Sigmoid colon (tissue), 6 donors: ENCODE measurements at regions not wholly inside any gene's neighbourhood (a gene's known extent, or its start where the extent isn't known, plus 50 kb on each side); places are given as distances from the start of the nearest gene placed in this dataset.

Experiments used
- DNase-seq: peaks from one replicate; pipeline ENCODE4 v3.0.0-alpha.2; 2019
- H3K27ac ChIP-seq, 4 donors: fragments of 200-600 bp; sonication (generic); one replicate each; pipeline ENCODE4 v1.5.1; 2016 to 2019; ENCODE audit warnings: mild to moderate bottlenecking in 1 of 4
- H3K27me3 ChIP-seq, 3 donors: fragments of 200-600 bp; sonication (generic); one replicate each; pipeline ENCODE4 v1.5.1; 2019; ENCODE audit warnings: mild to moderate bottlenecking in 1 of 3
- H3K36me3 ChIP-seq, 4 donors: fragments of 200-600 bp; sonication (generic); one replicate each; pipeline ENCODE4 v1.5.1; 2016 to 2019
- H3K4me1 ChIP-seq, 4 donors: fragments of 200-600 bp; sonication (generic); one replicate each; pipeline ENCODE4 v1.5.1; 2017 to 2019
- H3K4me3 ChIP-seq, 4 donors: fragments of 200-600 bp; sonication (generic); one replicate each; pipeline ENCODE4 v1.5.1; 2017 to 2019; ENCODE audit warnings: mild to moderate bottlenecking in 2 of 4, moderate library complexity in 1 of 4
- H3K9me3 ChIP-seq, 4 donors: fragments of 200-600 bp in 3 of 4; sonication (generic) in 3 of 4; one replicate each; pipeline versions ENCODE4 v1.5.1 to v1.6.1; 2013 to 2019
- EP300 ChIP-seq, 4 donors: sonication (generic); formaldehyde crosslinking; IDR thresholded peaks; one replicate each; pipeline ENCODE4 v1.6.1; 2017; ENCODE audit warnings: antibody characterized with exemption in 4 of 4
- POLR2A ChIP-seq, 2 donors: fragments of 450-650 bp; IDR thresholded peaks; one replicate each; pipeline ENCODE4 v1.6.1; 2016; ENCODE audit warnings: antibody characterized with exemption in 2 of 2, mild to moderate bottlenecking in 2 of 2, moderate library complexity in 2 of 2
- POLR2AphosphoS5 ChIP-seq, 4 donors: sonication (generic); formaldehyde crosslinking; IDR thresholded peaks; one replicate each; pipeline ENCODE4 v1.6.1; 2017; ENCODE audit warnings: antibody characterized with exemption in 4 of 4
- WGBS, 2 donors: extraction: QIAGEN DNeasy Blood & Tissue Kit; methylation state at CpG; one replicate each; pipeline ENCODE4 v1.1.7; 2013; 5-methylcytosine and 5-hydroxymethylcytosine counted together
- intact Hi-C: fragments of 100-400 bp; cut with DNase I; formaldehyde crosslinking; loops from one replicate; pipeline ENCODE4 v1.15.1; 2023
- TF ChIP-seq, protein P1 (sequence below), 4 experiments: fragments of 450-650 bp in 3 of 4; fragments of 200-600 bp in 1 of 4; IDR thresholded peaks; one replicate each; pipeline ENCODE4 v1.5.1; 2016 to 2019; ENCODE audit warnings: antibody characterized with exemption in 4 of 4, mild to moderate bottlenecking in 3 of 4, moderate library complexity in 2 of 4
- donor health status: healthy with polysubstance abuse.
- donor health status: healthy.

DNA sequence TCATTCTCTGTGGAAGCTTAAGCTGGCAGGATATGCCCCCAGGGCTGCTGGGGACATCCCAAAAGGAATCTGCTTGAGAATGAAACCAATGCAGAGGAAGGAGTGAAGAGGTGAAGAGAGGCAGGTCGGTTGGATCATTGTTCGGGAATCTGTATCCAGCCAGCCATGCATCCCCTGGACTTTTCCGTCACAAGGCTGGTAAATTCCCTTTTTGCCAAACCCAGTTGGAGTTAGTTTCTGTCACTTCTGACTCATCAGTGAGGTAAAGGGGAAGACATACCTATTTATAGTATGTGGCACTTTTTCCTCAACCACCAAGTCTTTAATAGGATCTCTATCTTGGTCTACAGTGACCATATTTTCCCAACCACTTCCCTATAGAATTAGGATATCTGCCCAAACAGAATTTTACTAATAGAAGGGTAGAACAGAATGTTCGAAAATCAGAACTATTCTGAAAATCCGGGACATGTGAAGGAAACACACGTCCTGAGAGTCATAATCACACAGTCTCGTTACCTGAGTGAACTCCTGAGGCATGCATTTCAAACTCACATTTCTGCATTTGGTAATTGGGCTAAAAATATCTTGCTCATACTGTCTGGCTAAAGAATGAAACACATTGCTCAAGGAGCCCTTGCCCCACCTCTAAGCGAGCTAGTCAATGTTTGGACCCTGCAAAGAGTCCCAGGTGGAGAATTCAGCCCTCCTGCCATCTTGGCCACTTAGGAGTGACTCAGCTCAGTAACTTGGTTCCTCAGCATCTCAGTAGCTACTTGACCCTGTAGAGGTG is 289.7 kb upstream of the ADAMTS9 start:
- intact Hi-C loops = no loop called here
- Histone ChIP-seq H3K9me3 (no peaks in the 10 kb centered on the region), H3K36me3 (peaks cover 0 to 5% (median 0%) of the 10 kb centered on the region in 4 donors), H3K4me3 (no peak overlapping the region), H3K27ac (no peak overlapping the region), H3K4me1 (no peaks in the 10 kb centered on the region), H3K27me3 (no peaks in the 10 kb centered on the region)
- 91 to 92% methylated on average over 8 of the region's 8 CpGs for WGBS, 2 donors
- TF ChIP-seq, protein P1, sequence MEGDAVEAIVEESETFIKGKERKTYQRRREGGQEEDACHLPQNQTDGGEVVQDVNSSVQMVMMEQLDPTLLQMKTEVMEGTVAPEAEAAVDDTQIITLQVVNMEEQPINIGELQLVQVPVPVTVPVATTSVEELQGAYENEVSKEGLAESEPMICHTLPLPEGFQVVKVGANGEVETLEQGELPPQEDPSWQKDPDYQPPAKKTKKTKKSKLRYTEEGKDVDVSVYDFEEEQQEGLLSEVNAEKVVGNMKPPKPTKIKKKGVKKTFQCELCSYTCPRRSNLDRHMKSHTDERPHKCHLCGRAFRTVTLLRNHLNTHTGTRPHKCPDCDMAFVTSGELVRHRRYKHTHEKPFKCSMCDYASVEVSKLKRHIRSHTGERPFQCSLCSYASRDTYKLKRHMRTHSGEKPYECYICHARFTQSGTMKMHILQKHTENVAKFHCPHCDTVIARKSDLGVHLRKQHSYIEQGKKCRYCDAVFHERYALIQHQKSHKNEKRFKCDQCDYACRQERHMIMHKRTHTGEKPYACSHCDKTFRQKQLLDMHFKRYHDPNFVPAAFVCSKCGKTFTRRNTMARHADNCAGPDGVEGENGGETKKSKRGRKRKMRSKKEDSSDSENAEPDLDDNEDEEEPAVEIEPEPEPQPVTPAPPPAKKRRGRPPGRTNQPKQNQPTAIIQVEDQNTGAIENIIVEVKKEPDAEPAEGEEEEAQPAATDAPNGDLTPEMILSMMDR (IDR thresholded peaks at IDR 0.05) = no peak
- TF ChIP-seq EP300 (IDR thresholded peaks at IDR 0.05) = no peak
- TF ChIP-seq POLR2A (IDR thresholded peaks at IDR 0.05) = no peak
- TF ChIP-seq POLR2AphosphoS5 (IDR thresholded peaks at IDR 0.05) = no peak
- DNase-seq = no peak

DNA sequence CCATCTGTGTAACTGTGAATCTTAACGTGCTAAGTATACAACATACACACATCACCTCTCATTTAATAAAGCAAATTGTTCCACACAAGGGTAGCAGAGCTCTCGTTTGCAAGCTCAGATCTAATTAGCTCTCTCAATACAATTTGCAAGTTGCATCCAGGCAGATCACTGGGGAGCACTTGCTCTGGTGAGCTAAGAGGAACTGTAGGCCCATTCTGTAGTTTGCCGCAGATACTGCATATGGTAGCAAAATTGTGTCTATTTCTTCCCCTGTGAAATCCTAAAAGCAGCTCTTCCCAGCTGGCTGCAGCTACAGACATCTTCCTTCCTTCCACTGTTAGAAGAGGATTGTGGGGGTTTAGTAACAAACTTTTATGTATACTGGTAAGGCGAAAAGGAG is 288.7 kb upstream of the ADAMTS9 start:
- H3K36me3 ChIP-seq = peaks cover 0 to 5% (median 0%) of the 10 kb centered on the region in 4 donors
- H3K9me3 ChIP-seq = no peaks in the 10 kb centered on the region
- intact Hi-C loops = no loop called here
- H3K4me1 ChIP-seq = no peaks in the 10 kb centered on the region
- H3K27me3 ChIP-seq = no peaks in the 10 kb centered on the region
- TF ChIP-seq, protein P1 (IDR thresholded peaks at IDR 0.05) = no peak
- TF ChIP-seq EP300 (IDR thresholded peaks at IDR 0.05) (no peak), POLR2AphosphoS5 (IDR thresholded peaks at IDR 0.05) (no peak), POLR2A (IDR thresholded peaks at IDR 0.05) (no peak)
- no peak overlapping the region for H3K27ac ChIP-seq
- 68 to 69% methylated on average over 4 of the region's 4 CpGs for WGBS, 2 donors
- DNase-seq = no peak
- H3K4me3 ChIP-seq = no peak overlapping the region

DNA sequence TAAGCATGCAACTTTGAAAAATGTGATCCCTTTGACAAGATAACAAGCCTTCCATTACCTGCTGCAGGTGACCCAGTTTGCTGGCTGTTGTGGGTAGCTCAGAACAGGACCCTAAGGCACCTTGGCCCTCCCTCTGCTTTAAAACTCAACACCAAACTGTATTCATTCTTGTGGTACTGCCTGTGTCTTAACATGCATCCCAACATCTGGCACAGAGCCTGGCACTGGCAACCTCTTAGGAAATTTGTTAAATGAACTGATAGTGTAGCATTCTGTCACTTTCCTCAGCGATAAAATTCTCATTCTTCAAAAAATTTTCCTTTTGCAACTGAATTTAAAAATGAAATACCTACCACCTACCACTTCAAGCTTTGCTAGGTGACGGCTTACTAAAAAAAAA is 287.3 kb upstream of the ADAMTS9 start:
- intact Hi-C loops = no loop called here
- H3K27ac ChIP-seq = no peak overlapping the region
- peak; percentile 65 for DNase-seq
- H3K27me3 ChIP-seq = no peaks in the 10 kb centered on the region
- H3K4me1 ChIP-seq = no peaks in the 10 kb centered on the region
- WGBS, 2 donors = 88 to 93% methylated on average over 2 of the region's 2 CpGs
- peaks cover 0 to 5% (median 0%) of the 10 kb centered on the region in 4 donors for H3K36me3 ChIP-seq
- H3K9me3 ChIP-seq = no peaks in the 10 kb centered on the region
- no peak overlapping the region for H3K4me3 ChIP-seq
- TF ChIP-seq POLR2AphosphoS5 (IDR thresholded peaks at IDR 0.05) (no peak), EP300 (IDR thresholded peaks at IDR 0.05) (no peak), POLR2A (IDR thresholded peaks at IDR 0.05) (no peak)
- TF ChIP-seq, protein P1 (IDR thresholded peaks at IDR 0.05) = no peak

DNA sequence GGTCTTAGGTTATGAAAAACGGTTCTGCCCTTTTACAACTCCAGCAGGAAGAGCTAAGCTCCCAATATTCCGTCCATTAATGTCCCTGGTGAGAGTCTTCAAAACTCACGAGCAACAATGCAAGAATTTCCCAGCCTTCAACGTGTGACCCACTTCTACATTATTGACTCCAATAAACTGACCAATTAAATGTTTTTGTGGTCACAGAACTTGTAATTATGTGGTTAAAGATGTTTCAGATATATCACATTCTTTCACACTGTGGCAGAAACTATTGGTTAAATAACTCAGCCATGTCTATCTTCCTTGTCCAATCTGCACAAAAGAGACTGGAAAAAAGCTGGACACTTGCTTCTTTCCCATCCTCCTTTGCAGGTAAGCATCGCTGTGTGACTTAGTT is 286.6 kb upstream of the ADAMTS9 start:
- DNase-seq = no peak
- TF ChIP-seq, protein P1 (IDR thresholded peaks at IDR 0.05) = no peak
- TF ChIP-seq POLR2AphosphoS5 (IDR thresholded peaks at IDR 0.05) = no peak
- TF ChIP-seq POLR2A (IDR thresholded peaks at IDR 0.05) = no peak
- TF ChIP-seq EP300 (IDR thresholded peaks at IDR 0.05) = no peak
- intact Hi-C loops = no loop called here
- H3K27ac ChIP-seq = no peak overlapping the region
- no peaks in the 10 kb centered on the region for H3K4me1 ChIP-seq
- no peaks in the 10 kb centered on the region for H3K27me3 ChIP-seq
- WGBS, 2 donors = 79 to 81% methylated on average over 5 of the region's 5 CpGs
- H3K4me3 ChIP-seq = no peak overlapping the region
- peaks cover 0 to 5% (median 0%) of the 10 kb centered on the region in 4 donors for H3K36me3 ChIP-seq
- no peaks in the 10 kb centered on the region for H3K9me3 ChIP-seq
